ENCODE measurements at regions not wholly inside any gene's neighbourhood (a gene's known extent, or its start where the extent isn't known, plus 50 kb on each side); places are given as distances from the start of the nearest gene placed in this dataset.

- DNase-seq (ENCODE audit: low read depth in 2 of 2): no peak
Observed at GRCh38 chr16:66266436-66267291, 99.8 kb upstream of the CDH5 start.

GRCh38 chr16:66265556-66266141 lies 100.8 kb upstream of the CDH5 start:
- DNase-seq (ENCODE audit: low read depth in 2 of 2): no peak

GRCh38 chr16:66265048-66265415 lies 101.5 kb upstream of the CDH5 start:
- no peak for DNase-seq (ENCODE audit: low read depth in 2 of 2)

GRCh38 chr16:66264311-66265047 lies 102.0 kb upstream of the CDH5 start:
- DNase-seq (ENCODE audit: low read depth in 2 of 2): no peak

GRCh38 chr16:66263973-66264310 lies 102.5 kb upstream of the CDH5 start:
- DNase-seq (ENCODE audit: low read depth in 2 of 2): no peak

- DNase-seq (ENCODE audit: low read depth in 2 of 2): no peak
Observed at GRCh38 chr16:66263168-66263972, 103.1 kb upstream of the CDH5 start.

- no peak for DNase-seq (ENCODE audit: low read depth in 2 of 2)
Observed at GRCh38 chr16:66262253-66263167, 104.0 kb upstream of the CDH5 start.

- no peak for DNase-seq (ENCODE audit: low read depth in 2 of 2)
Observed at GRCh38 chr16:66261826-66262225, 104.7 kb upstream of the CDH5 start.

GRCh38 chr16:66260522-66261254 lies 105.8 kb upstream of the CDH5 start:
- no peak for DNase-seq (ENCODE audit: low read depth in 2 of 2)

- no peak for DNase-seq (ENCODE audit: low read depth in 2 of 2)
Observed at GRCh38 chr16:66258916-66259845, 107.3 kb upstream of the CDH5 start.

- no peak for DNase-seq (ENCODE audit: low read depth in 2 of 2)
Observed at GRCh38 chr16:66256919-66257318, 109.6 kb upstream of the CDH5 start.

- no peak for DNase-seq (ENCODE audit: low read depth in 2 of 2)
Observed at GRCh38 chr16:66255647-66256046, 110.8 kb upstream of the CDH5 start.

GRCh38 chr16:66254751-66255150 lies 111.7 kb upstream of the CDH5 start:
- DNase-seq (ENCODE audit: low read depth in 2 of 2): no peak

GRCh38 chr16:66254106-66254505 lies 112.4 kb upstream of the CDH5 start:
- no peak for DNase-seq (ENCODE audit: low read depth in 2 of 2)

- no peak for DNase-seq (ENCODE audit: low read depth in 2 of 2)
Observed at GRCh38 chr16:66251476-66252160, 114.9 kb upstream of the CDH5 start.

GRCh38 chr16:66250686-66251431 lies 115.6 kb upstream of the CDH5 start:
- DNase-seq (ENCODE audit: low read depth in 2 of 2): peak in 1 of 2 donors; percentile 29

Data from lung microvascular endothelial cell (primary cell).